HG03280 (cell line): ENCODE measurements at regions not wholly inside any gene's neighbourhood (a gene's known extent, or its start where the extent isn't known, plus 50 kb on each side); places are given as distances from the start of the nearest gene placed in this dataset.
"Not testable (repeated sequence)": the region's sequence is repeated elsewhere in the genome, so short reads cannot be mapped to it uniquely, and the experiment has no call there.

Source experiments
- ATAC-seq: cut with Tn5 transposase; IDR thresholded peaks from one replicate; pipeline ENCODE4 v1.9.1; 2021; ENCODE audit warnings: mild to moderate bottlenecking, moderate library complexity; ENCODE audit not compliant: unreplicated experiment

GRCh38 chr5:131005963-131006684, 158.9 kb downstream of the HINT1 start:
- no peak for ATAC-seq

GRCh38 chr5:131001507-131001906, 163.5 kb downstream of the HINT1 start:
- ATAC-seq = no peak

GRCh38 chr5:131000289-131000688, 164.8 kb downstream of the HINT1 start:
- no peak for ATAC-seq

- ATAC-seq = not testable (repeated sequence)
These were observed 168.3 kb downstream of the HINT1 start for GRCh38 chr5:130996720-130997119.

GRCh38 chr5:130995851-130996250, 169.2 kb downstream of the HINT1 start:
- ATAC-seq = no peak

GRCh38 chr5:130995254-130995515, 169.9 kb downstream of the HINT1 start:
- no peak for ATAC-seq

GRCh38 chr5:130994496-130995253, 170.4 kb downstream of the HINT1 start:
- ATAC-seq = no peak

GRCh38 chr5:130992621-130993020, 172.4 kb downstream of the HINT1 start:
- no peak for ATAC-seq

GRCh38 chr5:130992095-130992494, 173.0 kb downstream of the HINT1 start:
- no peak for ATAC-seq

- no peak for ATAC-seq
These were observed 179.3 kb downstream of the HINT1 start for GRCh38 chr5:130985776-130986175.

GRCh38 chr5:130981663-130982062, 183.4 kb downstream of the HINT1 start:
- ATAC-seq = no peak

- ATAC-seq = no peak
These were observed 186.6 kb downstream of the HINT1 start for GRCh38 chr5:130978475-130978874.

GRCh38 chr5:130976493-130976892, 188.6 kb downstream of the HINT1 start:
- ATAC-seq = no peak

GRCh38 chr5:130975847-130976246, 189.2 kb downstream of the HINT1 start:
- ATAC-seq = no peak

- ATAC-seq = no peak
These were observed 189.8 kb downstream of the HINT1 start for GRCh38 chr5:130975299-130975698.

- ATAC-seq = no peak
These were observed 190.9 kb downstream of the HINT1 start for GRCh38 chr5:130974021-130974683.

- no peak for ATAC-seq
These were observed 198.0 kb downstream of the HINT1 start for GRCh38 chr5:130966990-130967525.

GRCh38 chr5:130965920-130966319, 199.1 kb downstream of the HINT1 start:
- no peak for ATAC-seq

- no peak for ATAC-seq
These were observed 199.7 kb downstream of the HINT1 start for GRCh38 chr5:130965360-130965759.

- ATAC-seq = no peak
These were observed 200.5 kb downstream of the HINT1 start for GRCh38 chr5:130964231-130965202.

GRCh38 chr5:130963798-130964197, 201.3 kb downstream of the HINT1 start:
- no peak for ATAC-seq
